Fibroblast of mammary gland (primary cell): ENCODE measurements at regions not wholly inside any gene's neighbourhood (a gene's known extent, or its start where the extent isn't known, plus 50 kb on each side); places are given as distances from the start of the nearest gene placed in this dataset.

Source experiments
- DNase-seq: peaks from one replicate; pipeline ENCODE4 v3.0.0-alpha.2; 2010; ENCODE audit warnings: low read depth
- H3K4me3 ChIP-seq: 2 replicates; pipeline ENCODE4 v1.5.1; 2011; ENCODE audit warnings: low read depth, mild to moderate bottlenecking, low read length, moderate library complexity; ENCODE audit not compliant: control insufficient read depth
- TF ChIP-seq, protein P1 (sequence below): conservative IDR thresholded peaks from 2 replicates; pipeline ENCODE4 v1.5.1; 2011; ENCODE audit warnings: low read depth, low read length, inconsistent platforms; ENCODE audit not compliant: control insufficient read depth, insufficient read depth

DNA sequence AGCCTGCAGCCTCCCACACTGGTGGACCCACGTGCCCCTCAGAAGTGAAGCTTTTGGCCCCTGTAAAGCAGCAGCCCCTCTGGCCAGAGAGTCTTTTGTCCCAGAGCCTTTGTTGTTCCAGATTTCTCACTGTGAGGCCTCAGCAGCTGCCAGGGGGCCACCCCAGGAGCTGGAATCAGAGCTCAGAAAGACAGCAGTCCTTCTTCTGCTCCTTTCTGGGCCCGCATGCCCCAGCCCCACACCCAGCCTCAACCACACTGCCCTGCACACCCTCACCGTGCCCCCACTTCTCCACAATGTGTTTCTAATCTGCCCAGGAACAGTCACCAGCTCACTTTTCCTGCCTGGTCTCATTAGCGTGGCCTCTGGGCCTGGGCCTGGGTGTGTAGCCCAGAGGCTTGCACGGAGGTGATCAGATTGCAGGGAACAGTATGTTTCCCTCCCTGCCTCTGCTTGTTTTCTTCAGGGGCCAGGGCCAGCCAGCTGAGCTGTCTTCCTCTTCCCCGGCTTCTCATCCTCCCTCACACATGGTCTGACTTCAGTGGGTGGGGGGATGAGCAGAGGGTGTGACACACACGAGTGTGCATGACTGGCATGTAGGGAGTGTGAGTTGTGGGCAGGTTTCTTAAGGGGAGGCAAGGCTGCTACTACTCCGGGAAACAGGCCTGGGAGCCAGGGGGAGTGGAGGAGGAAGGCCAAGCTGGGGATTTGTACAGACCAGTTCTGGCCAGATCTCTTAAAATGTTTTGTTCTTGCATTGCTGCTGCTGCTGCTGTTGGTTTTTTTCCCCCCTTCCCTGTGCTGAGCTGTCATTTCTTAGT is 82.5 kb upstream of the ZNF648 start:
- TF ChIP-seq, protein P1, sequence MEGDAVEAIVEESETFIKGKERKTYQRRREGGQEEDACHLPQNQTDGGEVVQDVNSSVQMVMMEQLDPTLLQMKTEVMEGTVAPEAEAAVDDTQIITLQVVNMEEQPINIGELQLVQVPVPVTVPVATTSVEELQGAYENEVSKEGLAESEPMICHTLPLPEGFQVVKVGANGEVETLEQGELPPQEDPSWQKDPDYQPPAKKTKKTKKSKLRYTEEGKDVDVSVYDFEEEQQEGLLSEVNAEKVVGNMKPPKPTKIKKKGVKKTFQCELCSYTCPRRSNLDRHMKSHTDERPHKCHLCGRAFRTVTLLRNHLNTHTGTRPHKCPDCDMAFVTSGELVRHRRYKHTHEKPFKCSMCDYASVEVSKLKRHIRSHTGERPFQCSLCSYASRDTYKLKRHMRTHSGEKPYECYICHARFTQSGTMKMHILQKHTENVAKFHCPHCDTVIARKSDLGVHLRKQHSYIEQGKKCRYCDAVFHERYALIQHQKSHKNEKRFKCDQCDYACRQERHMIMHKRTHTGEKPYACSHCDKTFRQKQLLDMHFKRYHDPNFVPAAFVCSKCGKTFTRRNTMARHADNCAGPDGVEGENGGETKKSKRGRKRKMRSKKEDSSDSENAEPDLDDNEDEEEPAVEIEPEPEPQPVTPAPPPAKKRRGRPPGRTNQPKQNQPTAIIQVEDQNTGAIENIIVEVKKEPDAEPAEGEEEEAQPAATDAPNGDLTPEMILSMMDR = no peak
- H3K4me3 ChIP-seq = no peak overlapping the region
- peak; percentile 97 for DNase-seq

GRCh38 chr1:182143154-182143657 is 81.7 kb upstream of the ZNF648 start:
- DNase-seq = peak; percentile 88
- TF ChIP-seq, protein P1 = peak; percentile 98
- no peak overlapping the region for H3K4me3 ChIP-seq

DNA sequence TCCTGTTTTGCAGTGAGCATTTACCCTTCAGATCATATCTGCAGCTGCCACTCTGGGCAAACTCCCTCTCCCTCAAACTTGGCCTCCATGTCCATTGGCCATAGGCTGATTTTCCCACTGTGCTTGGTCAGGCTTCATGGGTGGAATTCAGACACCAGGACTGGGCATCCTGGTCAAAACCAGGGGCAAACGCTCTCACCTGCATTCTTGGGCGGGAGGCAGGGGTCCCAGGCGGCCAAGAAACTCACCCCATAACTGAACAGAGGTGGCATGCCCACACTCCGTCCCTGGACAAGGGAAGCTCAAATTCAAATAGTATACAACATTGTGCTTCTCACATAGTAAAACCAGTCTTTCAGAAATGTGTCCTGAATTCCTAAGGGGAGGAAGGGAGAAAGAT is 81.1 kb upstream of the ZNF648 start:
- DNase-seq = no peak
- TF ChIP-seq, protein P1 = no peak
- no peak overlapping the region for H3K4me3 ChIP-seq

- TF ChIP-seq, protein P1 = no peak
- DNase-seq = no peak
- no peak overlapping the region for H3K4me3 ChIP-seq
Measured at GRCh38 chr1:182141040-182141439, 79.5 kb upstream of the ZNF648 start.

GRCh38 chr1:182139496-182139895 is 78.0 kb upstream of the ZNF648 start:
- no peak for DNase-seq
- no peak overlapping the region for H3K4me3 ChIP-seq
- TF ChIP-seq, protein P1 = no peak

- DNase-seq = no peak
- TF ChIP-seq, protein P1 = no peak
- H3K4me3 ChIP-seq = no peak overlapping the region
Measured at GRCh38 chr1:182137546-182137945, 76.0 kb upstream of the ZNF648 start.
